ENCODE measurements at regions not wholly inside any gene's neighbourhood (a gene's known extent, or its start where the extent isn't known, plus 50 kb on each side); places are given as distances from the start of the nearest gene placed in this dataset.

GRCh38 chr14:61219673-61220072 lies 61.5 kb downstream of the TMEM30B start:
- TF ChIP-seq REST (IDR thresholded peaks at IDR 0.05), result no peak
- TF ChIP-seq CTCF (IDR thresholded peaks at IDR 0.05; ENCODE audit: low read depth, low read length, missing input control), result no peak
- no peak for TF ChIP-seq RAD21 (IDR thresholded peaks at IDR 0.05)
- no peak for TF ChIP-seq HNF4G (IDR thresholded peaks at IDR 0.05)
- TF ChIP-seq GABPA (IDR thresholded peaks at IDR 0.05 in 1 of 2, conservative IDR thresholded peaks at IDR 0.05 in 1 of 2), result no peak
- no peak for TF ChIP-seq ZBTB33 (IDR thresholded peaks at IDR 0.05)
- no peak for TF ChIP-seq MAX (IDR thresholded peaks at IDR 0.05)
- TF ChIP-seq TAF1 (conservative IDR thresholded peaks at IDR 0.05), result no peak
- TF ChIP-seq HNF4A (conservative IDR thresholded peaks at IDR 0.05), result no peak

Measured in liver (tissue), 3 donors.